HG02852 (cell line): ENCODE measurements at regions not wholly inside any gene's neighbourhood (a gene's known extent, or its start where the extent isn't known, plus 50 kb on each side); places are given as distances from the start of the nearest gene placed in this dataset.

ENCODE experiments used
- ATAC-seq: cut with Tn5 transposase; IDR thresholded peaks from one replicate; pipeline ENCODE4 v1.9.1; 2021; ENCODE audit warnings: mild to moderate bottlenecking, moderate library complexity; ENCODE audit not compliant: unreplicated experiment

DNA sequence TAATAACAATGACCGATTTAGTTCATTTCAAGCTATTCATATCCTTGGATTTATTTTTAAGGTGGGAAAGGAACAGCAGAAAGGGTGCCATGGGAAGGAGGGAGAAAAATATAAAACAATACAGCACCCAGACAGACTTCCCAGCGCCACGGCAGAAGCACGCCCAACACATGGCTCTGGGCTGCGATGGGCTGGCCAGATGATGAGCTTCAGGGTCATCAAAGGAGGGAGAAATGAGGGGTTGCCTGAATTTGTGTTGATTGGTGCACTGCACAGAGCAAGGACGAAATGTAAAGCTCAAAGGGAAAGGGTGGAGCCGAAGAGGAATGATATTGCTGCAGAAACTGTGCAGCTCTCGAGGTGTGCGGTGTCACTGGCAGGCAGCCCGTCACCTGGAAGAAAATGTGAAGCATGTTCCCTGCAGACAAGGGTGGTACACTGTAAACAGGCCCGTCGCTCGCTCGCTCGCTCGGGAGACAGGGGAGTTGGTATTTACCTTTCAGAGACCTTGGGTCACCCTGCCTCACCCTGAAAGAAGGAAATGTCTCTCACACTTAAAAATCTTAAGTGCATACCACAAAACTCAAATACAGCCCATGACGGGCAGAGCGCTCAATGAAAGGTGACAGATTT, 195.5 kb upstream of the CTAGE1 start:
- ATAC-seq, result no peak

DNA sequence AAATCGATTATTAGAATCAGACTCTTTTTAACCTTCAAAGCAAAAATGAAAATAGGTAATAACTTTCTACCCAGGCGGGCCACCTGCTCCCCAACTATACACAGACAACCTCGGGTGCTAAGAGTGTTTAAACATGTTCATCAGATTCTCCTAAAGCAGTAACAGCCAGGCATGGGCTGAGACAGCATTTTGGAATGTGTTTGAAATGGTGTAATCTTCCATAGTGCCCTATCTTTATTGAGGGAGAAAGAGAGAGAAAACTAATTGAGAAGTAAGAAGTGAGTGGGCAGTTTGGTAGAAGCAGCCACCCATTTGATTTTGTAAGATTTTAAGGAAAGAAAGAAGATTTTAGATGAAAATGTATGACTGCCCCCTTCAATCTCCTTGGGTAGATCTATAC, 196.1 kb upstream of the CTAGE1 start:
- ATAC-seq, result no peak

DNA sequence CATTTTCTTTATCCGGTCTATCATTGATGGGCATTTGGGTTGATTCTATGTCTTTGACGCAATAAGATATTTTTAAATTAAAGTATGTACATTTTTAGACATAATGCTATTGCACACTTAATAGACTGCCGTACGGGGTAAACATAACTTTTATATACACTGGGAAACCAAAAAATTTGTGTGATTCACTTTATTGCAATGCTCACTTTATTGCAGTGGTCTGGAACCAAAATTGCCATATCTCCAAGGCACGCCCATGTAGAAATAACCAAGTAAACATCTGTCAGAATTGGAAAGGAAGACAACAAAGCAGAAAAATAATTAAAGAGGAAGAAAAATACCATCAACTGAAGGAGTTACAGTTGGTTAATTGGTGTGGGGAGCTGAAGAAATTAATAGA, 205.8 kb upstream of the CTAGE1 start:
- ATAC-seq, result no peak

- no peak for ATAC-seq
Observed at GRCh38 chr18:22624176-22624575, 206.5 kb upstream of the CTAGE1 start.

GRCh38 chr18:22625406-22625805, 207.7 kb upstream of the CTAGE1 start:
- no peak for ATAC-seq

DNA sequence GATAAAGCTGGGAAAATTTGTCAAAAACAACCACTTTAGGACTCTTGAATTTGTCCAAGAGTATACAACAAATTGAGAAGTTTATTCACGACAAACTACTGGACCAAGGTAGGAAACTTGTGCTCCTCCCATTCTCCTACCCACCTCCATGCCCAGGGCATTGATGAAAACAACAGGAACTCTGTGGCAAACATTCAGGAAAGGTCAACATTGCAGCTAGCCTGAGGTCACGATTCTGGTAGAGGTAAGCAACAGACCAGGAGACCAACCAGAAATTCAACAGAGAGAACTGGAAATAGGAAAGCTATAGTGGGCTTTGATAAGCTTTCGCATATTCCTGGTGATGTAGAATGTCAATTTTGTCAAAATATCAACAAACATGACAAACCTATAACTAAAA, 209.1 kb upstream of the CTAGE1 start:
- no peak for ATAC-seq

DNA sequence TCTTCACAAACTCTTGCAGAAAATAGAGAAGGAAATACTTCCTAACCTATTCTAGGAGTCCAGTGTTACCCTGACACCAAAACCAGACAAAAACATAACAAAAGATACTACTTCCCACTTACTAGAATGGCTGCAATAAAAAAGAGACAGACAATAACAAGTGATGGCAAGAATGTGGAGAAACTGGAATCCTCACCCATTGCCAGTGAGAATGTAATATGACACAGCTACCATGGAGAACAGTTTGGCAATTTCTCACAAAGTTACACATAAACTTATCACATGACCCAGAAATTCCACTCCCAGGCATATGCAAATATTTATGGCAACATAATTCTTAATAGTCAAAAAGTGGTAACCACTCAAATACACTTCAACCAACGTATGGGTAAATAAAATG, 209.8 kb upstream of the CTAGE1 start:
- no peak for ATAC-seq

- no peak for ATAC-seq
Observed at GRCh38 chr18:22628795-22629510, 211.2 kb upstream of the CTAGE1 start.

- no peak for ATAC-seq
Observed at GRCh38 chr18:22630980-22631379, 213.3 kb upstream of the CTAGE1 start.

DNA sequence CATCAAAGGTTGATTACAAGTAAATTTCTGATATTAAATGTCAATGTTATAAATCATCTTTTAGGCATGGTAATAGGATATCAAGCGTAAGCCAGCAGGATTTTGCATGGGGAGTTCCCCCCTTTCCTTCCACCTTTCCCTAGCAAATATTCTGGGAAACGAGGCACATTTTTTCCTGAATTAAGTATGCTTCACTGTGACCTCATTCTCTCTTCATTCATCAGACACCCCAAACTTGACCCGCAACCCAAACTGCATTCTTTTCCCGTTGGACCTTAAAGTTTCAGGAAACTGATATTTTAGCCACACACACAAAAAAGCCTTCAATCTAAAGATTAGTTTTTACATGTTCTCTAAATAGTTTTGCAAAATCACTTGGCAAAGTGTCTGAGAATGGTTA, 214.5 kb upstream of the CTAGE1 start:
- no peak for ATAC-seq

GRCh38 chr18:22634464-22634863, 216.7 kb upstream of the CTAGE1 start:
- ATAC-seq, result no peak

DNA sequence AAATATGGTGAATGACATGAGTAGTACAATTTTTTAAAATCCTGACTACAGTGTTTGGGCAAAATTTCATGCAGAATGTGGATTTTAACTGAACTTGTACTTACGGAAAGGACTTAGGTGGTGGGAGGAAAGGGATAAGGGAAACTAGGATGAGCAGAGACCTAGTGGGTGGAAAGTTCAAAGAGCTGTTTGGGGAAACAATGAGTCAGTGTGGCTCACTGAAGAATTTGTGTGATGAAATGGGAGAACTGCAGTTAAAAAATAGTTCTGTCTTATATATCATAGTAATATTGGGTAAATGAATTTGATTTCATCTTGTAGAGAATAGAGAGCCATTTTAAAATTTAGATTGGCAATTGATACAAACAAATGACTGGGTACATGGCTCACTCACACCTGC, 220.1 kb upstream of the CTAGE1 start:
- no peak for ATAC-seq

GRCh38 chr18:22639026-22639463, 221.3 kb upstream of the CTAGE1 start:
- ATAC-seq, result no peak

- no peak for ATAC-seq
Observed at GRCh38 chr18:22639561-22639960, 221.8 kb upstream of the CTAGE1 start.

DNA sequence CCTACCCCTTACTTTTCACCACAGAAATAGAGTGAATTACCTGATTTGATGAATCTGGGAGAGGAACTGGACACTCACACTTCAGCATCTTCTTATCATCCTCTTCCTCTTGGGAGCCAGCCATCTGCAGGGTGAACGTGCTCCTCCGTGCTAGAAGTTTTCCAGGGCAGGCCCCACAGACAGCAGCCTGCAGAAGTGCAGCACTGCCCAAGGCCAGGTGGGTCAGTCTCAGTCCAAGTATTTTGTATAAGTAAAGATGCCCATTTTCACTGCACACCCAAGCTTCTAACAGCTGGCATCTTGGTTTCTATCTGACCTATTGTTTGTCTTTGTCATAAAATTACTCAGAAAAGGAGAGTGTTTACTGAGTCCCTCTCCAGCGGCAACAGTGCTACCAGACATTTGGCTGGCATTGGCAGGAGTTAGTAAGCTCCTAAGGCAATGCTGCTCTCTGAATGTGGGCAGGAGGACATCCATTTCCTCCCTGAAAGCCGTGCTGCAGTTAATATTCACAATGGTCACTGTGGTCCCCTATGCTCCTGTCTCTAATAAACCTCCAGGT, 222.6 kb upstream of the CTAGE1 start:
- no peak for ATAC-seq

- ATAC-seq, result no peak
Observed at GRCh38 chr18:22641958-22642357, 224.2 kb upstream of the CTAGE1 start.

DNA sequence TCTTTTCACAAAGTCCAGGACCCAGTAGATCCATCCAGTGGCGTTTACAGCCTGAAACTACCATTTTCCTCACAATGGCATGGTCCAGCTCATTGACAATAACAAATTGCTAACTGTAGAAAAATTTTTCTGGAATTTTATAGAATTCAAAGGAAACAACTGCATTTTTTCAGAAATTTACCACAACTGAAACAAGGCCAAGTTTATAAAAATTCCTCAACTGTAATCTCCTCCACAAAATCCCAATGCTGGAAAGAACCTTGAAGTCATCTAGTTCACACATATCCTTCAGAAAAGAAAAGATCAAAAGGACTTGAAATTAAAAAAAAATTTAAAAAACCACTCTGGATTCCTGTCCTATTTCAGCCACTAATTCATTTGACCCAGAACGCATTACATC, 226.0 kb upstream of the CTAGE1 start:
- no peak for ATAC-seq

- no peak for ATAC-seq
Observed at GRCh38 chr18:22650247-22650646, 232.5 kb upstream of the CTAGE1 start.

DNA sequence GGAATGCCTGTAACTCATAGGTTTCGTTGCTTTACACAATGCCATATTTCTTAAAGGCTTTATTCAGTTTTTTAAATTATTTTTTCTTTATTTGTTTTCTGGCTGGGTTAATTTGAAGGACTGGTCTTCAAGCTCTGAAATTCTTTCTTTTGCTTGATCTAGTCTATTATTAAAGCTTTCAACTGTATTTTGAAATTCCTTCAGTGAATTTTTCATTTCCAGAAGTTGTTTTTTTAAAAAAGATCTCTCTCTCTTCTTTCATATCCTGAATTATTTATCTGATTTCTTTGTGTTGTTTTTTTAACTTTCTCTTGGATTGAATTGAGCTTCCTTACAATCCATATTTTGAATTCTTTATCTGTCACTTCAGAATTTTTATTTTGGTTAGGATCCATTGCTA, 239.9 kb upstream of the CTAGE1 start:
- ATAC-seq, result no peak

GRCh38 chr18:22658318-22658717, 240.6 kb upstream of the CTAGE1 start:
- no peak for ATAC-seq

GRCh38 chr18:22663378-22663777, 245.7 kb upstream of the CTAGE1 start:
- ATAC-seq, result no peak

DNA sequence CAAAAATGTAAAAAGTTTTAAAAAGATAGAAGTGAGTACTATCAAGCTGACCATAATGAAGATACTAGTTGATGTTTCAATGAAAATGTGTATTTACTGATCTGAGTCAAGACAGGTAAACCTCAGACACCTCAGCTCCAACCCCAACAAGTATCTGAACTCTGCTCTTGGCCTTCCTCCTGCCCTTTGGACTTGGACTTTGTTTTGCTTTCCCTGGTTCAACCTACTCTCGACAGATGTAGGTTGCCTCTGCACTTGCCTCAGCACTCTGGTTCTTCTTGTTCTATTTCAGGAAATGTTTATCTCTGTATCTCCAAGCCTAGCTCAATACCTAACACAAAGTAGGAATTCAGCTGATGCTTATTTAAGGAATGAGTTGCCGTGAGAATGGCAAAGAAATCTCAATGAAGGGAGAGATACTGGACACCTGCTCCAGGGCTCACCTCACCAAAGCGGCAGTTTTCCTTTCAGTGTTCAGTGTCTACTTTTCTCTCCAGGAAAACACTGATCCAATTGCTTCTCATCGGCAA, 248.8 kb upstream of the CTAGE1 start:
- ATAC-seq, result no peak
